Endothelial cell of umbilical vein (primary cell): ENCODE measurements at regions not wholly inside any gene's neighbourhood (a gene's known extent, or its start where the extent isn't known, plus 50 kb on each side); places are given as distances from the start of the nearest gene placed in this dataset.

ENCODE experiments used
- BruUV-seq: library from RNA; stranded (reverse); fragments of 400-500 nt; replicated peaks from 2 replicates; lab custom pipeline; 2021; lab: Mats Ljungman, UMichigan
- CTCF ChIA-PET: fragments of 300-600, 350-600 bp; sonication (Branson Sonifier 250); formaldehyde crosslinking; loops from one replicate; lab custom pipeline; 2021; ENCODE audit warnings: antibody characterized with exemption, inconsistent platforms; lab: Charles Lee
- POLR2A ChIA-PET: fragments of 300-600, 350-600 bp; sonication (Branson Sonifier 250); formaldehyde crosslinking; loops from one replicate; lab custom pipeline; 2021; ENCODE audit warnings: antibody characterized with exemption, inconsistent platforms; lab: Charles Lee
- DNase-seq: peaks from one replicate; pipeline ENCODE4 v3.0.0-alpha.2; 2011; ENCODE audit warnings: low read depth, low spot score
- FAIRE-seq: peaks from 2 replicates; lab custom pipeline; 2011; peaks lifted over from hg19 to GRCh38; lab: Jason Lieb, UNC
- H2AFZ ChIP-seq: 2 replicates; pipeline ENCODE4 v1.6.0; 2012; ENCODE audit warnings: low read depth, low read length, control low read depth, inconsistent platforms
- H3K27ac ChIP-seq: 2 replicates; pipeline ENCODE4 v1.5.1; 2011; ENCODE audit warnings: low read depth, mild to moderate bottlenecking, control low read depth, low read length, moderate library complexity; ENCODE audit not compliant: insufficient read depth
- H3K27me3 ChIP-seq, 2 experiments: 2 replicates each; pipeline versions ENCODE4 v1.6.0 to v1.6.1; 2011; ENCODE audit warnings: low read length in 2 of 2, mixed read lengths in 1 of 2; ENCODE audit not compliant: control insufficient read depth in 2 of 2, insufficient read depth in 2 of 2
- H3K36me3 ChIP-seq, 2 experiments: 2 replicates in 1 of 2; 3 replicates in 1 of 2; pipeline ENCODE4 v1.5.1; 2011; ENCODE audit warnings: low read length in 2 of 2, mild to moderate bottlenecking in 1 of 2, moderate library complexity in 1 of 2; ENCODE audit not compliant: control insufficient read depth in 2 of 2, insufficient read depth in 2 of 2; ENCODE audit errors: extremely low read depth in 1 of 2
- H3K4me1 ChIP-seq: 3 replicates; pipeline ENCODE4 v1.5.1; 2011; ENCODE audit warnings: mild to moderate bottlenecking, low read length; ENCODE audit not compliant: control insufficient read depth, insufficient read depth; ENCODE audit errors: extremely low read depth
- H3K4me2 ChIP-seq: 2 replicates; pipeline ENCODE4 v1.6.1; 2011; ENCODE audit warnings: low read length, control low read depth, mixed read lengths; ENCODE audit not compliant: insufficient read depth
- H3K4me3 ChIP-seq, 3 experiments: fragments of 200-600 bp in 1 of 3; sonication (generic), shearing (Covaris generic) in 1 of 3; replicated peaks in 1 of 3; 2 replicates each; pipeline ENCODE4 v1.5.1; 2011 to 2016; ENCODE audit warnings: control low read depth in 3 of 3, low read length in 3 of 3, mild to moderate bottlenecking in 2 of 3, inconsistent platforms in 1 of 3, low read depth in 1 of 3, moderate library complexity in 1 of 3; ENCODE audit not compliant: insufficient read depth in 1 of 3
- H3K79me2 ChIP-seq: 2 replicates; pipeline ENCODE4 v1.6.0; 2012; ENCODE audit warnings: low read length, inconsistent platforms; ENCODE audit not compliant: control insufficient read depth, insufficient read depth
- H3K9ac ChIP-seq: replicated peaks from 2 replicates; pipeline ENCODE3; 2011; ENCODE audit warnings: low read length, control low read depth; ENCODE audit not compliant: insufficient read depth; ENCODE audit errors: extremely low read depth
- H3K9me1 ChIP-seq: replicated peaks from 3 replicates; pipeline ENCODE4 v1.6.0; 2011; ENCODE audit warnings: mild to moderate bottlenecking, low read length; ENCODE audit not compliant: control insufficient read depth, insufficient read depth; ENCODE audit errors: extremely low read depth
- H3K9me3 ChIP-seq: replicated peaks from 2 replicates; pipeline ENCODE4 v1.5.1; 2012; ENCODE audit warnings: low read length, inconsistent platforms; ENCODE audit not compliant: control insufficient read depth, insufficient read depth
- H4K20me1 ChIP-seq: replicated peaks from 2 replicates; pipeline ENCODE3; 2011; ENCODE audit warnings: mild to moderate bottlenecking, low read length; ENCODE audit not compliant: control insufficient read depth, insufficient read depth; ENCODE audit errors: extremely low read depth
- EZH2 ChIP-seq: IDR thresholded peaks from 2 replicates; pipeline ENCODE4 v1.6.1; 2012; ENCODE audit warnings: borderline replicate concordance, low read depth, mild to moderate bottlenecking, moderate library complexity, low read length, inconsistent platforms; ENCODE audit not compliant: severe bottlenecking
- FOS ChIP-seq: IDR thresholded peaks from 2 replicates; pipeline ENCODE4 v1.6.1; 2011; ENCODE audit warnings: mild to moderate bottlenecking, low read length, moderate library complexity, borderline replicate concordance; ENCODE audit not compliant: insufficient read depth
- GATA2 ChIP-seq: IDR thresholded peaks from 2 replicates; pipeline ENCODE4 v1.7.0; 2011; ENCODE audit warnings: low read depth, mild to moderate bottlenecking, moderate library complexity, mixed read lengths, low read length; ENCODE audit not compliant: insufficient read length, insufficient read depth
- JUN ChIP-seq: IDR thresholded peaks from 2 replicates; pipeline ENCODE4 v1.6.1; 2011; ENCODE audit warnings: borderline replicate concordance, low read depth; ENCODE audit not compliant: insufficient read length, insufficient read depth
- MYC ChIP-seq: IDR thresholded peaks from one replicate; pipeline ENCODE4 v1.6.1; 2011; ENCODE audit warnings: mild to moderate bottlenecking, low read depth, low read length
- POLR2A ChIP-seq: IDR thresholded peaks from 2 replicates; pipeline ENCODE4 v1.6.1; 2012; ENCODE audit warnings: low read depth, mild to moderate bottlenecking, control low read depth, low read length
- POLR2AphosphoS5 ChIP-seq: IDR thresholded peaks from 2 replicates; pipeline ENCODE4 v1.6.1; 2012; ENCODE audit warnings: low read depth, mild to moderate bottlenecking, control low read depth, low read length, moderate library complexity; ENCODE audit not compliant: insufficient read depth
- dilution Hi-C: fragments of 300-500 bp; cut with MboI; formaldehyde crosslinking; loops from one replicate; pipeline ENCODE4 v1.15.0; 2019; ENCODE audit warnings: low sequenced_read_pairs; ENCODE audit not compliant: extremely low pct_ligation_motif_present
- intact Hi-C: fragments of 100-400 bp; cut with micrococcal nuclease; formaldehyde crosslinking; loops from one replicate; pipeline ENCODE4 v1.10.0; 2022
- TF ChIP-seq, protein P1 (sequence below): IDR thresholded peaks from 2 replicates; pipeline ENCODE4 v1.6.1; 2011; ENCODE audit not compliant: insufficient read depth, insufficient read length
- TF ChIP-seq, protein P2 (sequence below), 2 donors: IDR thresholded peaks; 1 replicate in 1 of 2; 2 replicates in 1 of 2; pipeline ENCODE4 v1.5.1; 2011; ENCODE audit warnings: low read length in 2 of 2, mild to moderate bottlenecking in 2 of 2, moderate library complexity in 2 of 2, control low read depth in 1 of 2, inconsistent platforms in 1 of 2, low read depth in 1 of 2; ENCODE audit not compliant: insufficient read depth in 1 of 2; ENCODE audit errors: extremely low read depth in 1 of 2

DNA sequence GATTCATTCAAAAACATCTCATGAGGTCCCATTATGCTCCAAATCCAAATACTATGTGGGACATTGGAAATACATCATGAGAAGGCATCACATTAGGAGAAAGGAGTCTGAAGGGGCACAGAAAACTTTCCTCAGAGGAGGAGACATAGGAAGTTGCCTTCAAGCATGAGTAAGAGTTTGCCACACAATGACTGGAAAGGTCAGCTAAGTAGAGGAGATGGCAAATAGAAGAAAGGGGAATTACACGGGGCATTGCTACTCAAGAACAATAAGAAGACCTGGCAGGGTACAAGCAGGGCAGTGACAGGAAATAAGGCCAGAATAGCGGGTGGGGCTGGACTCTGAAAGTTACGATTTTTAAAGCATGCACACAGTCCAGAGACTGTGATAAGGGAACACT is 231.6 kb downstream of the SPRY2 start:
- dilution Hi-C loops: no loop called here
- DNase-seq (peak; percentile 36), FAIRE-seq (peak; percentile 37)
- TF ChIP-seq, protein P1, sequence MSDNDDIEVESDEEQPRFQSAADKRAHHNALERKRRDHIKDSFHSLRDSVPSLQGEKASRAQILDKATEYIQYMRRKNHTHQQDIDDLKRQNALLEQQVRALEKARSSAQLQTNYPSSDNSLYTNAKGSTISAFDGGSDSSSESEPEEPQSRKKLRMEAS: no peak
- TF ChIP-seq POLR2AphosphoS5 (no peak), MYC (no peak), GATA2 (no peak), POLR2A (no peak), EZH2 (no peak), JUN (no peak), FOS (no peak)
- TF ChIP-seq, protein P2, sequence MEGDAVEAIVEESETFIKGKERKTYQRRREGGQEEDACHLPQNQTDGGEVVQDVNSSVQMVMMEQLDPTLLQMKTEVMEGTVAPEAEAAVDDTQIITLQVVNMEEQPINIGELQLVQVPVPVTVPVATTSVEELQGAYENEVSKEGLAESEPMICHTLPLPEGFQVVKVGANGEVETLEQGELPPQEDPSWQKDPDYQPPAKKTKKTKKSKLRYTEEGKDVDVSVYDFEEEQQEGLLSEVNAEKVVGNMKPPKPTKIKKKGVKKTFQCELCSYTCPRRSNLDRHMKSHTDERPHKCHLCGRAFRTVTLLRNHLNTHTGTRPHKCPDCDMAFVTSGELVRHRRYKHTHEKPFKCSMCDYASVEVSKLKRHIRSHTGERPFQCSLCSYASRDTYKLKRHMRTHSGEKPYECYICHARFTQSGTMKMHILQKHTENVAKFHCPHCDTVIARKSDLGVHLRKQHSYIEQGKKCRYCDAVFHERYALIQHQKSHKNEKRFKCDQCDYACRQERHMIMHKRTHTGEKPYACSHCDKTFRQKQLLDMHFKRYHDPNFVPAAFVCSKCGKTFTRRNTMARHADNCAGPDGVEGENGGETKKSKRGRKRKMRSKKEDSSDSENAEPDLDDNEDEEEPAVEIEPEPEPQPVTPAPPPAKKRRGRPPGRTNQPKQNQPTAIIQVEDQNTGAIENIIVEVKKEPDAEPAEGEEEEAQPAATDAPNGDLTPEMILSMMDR (IDR thresholded peaks at IDR 0.05; ENCODE audit: extremely low read depth in 1 of 2, insufficient read depth in 1 of 2, low read depth in 1 of 2, low read length in 2 of 2): no peak
- no TSS peak for BruUV-seq
- intact Hi-C loops: no loop called here
- ChIA-PET CTCF (interaction anchor here (1.4 to 2.0 kb wide), 3 partner anchors 9 to 24 kb away, joined by 3 to 4 read pairs (median 3); no protein-coding TSS in a partner anchor), POLR2A (no interaction called here)
- Histone ChIP-seq H3K27me3 (no peaks in the 10 kb centered on the region), H3K4me2 (no peak overlapping the region), H3K9me3 (no peaks in the 10 kb centered on the region), H3K4me3 (no peak overlapping the region), H3K9ac (no peak overlapping the region), H3K79me2 (no peaks in the 10 kb centered on the region), H3K36me3 (no peaks in the 10 kb centered on the region), H3K9me1 (no peaks in the 10 kb centered on the region), H3K27ac (no peak overlapping the region), H4K20me1 (no peaks in the 10 kb centered on the region), H3K4me1 (peaks cover 6% of the 10 kb centered on the region), H2AFZ (peak overlapping the region; percentile 68)
